Bronchial epithelial cell (primary cell): ENCODE measurements at regions not wholly inside any gene's neighbourhood (a gene's known extent, or its start where the extent isn't known, plus 50 kb on each side); places are given as distances from the start of the nearest gene placed in this dataset.
"Not testable (repeated sequence)": the region's sequence is repeated elsewhere in the genome, so short reads cannot be mapped to it uniquely, and the experiment has no call there.

Experiments
- DNase-seq: peaks from one replicate; pipeline ENCODE4 v3.0.0-alpha.2; 2010; ENCODE audit warnings: low read depth
- FAIRE-seq: peaks from 2 replicates; lab custom pipeline; 2011; peaks lifted over from hg19 to GRCh38; lab: Jason Lieb, UNC
- H3K27me3 ChIP-seq: 2 replicates; pipeline ENCODE4 v1.5.1; 2011; ENCODE audit warnings: low read length; ENCODE audit not compliant: control insufficient read depth, insufficient read depth
- H3K36me3 ChIP-seq: 2 replicates; pipeline ENCODE4 v1.5.1; 2011; ENCODE audit warnings: low read length; ENCODE audit not compliant: control insufficient read depth, insufficient read depth
- H3K4me3 ChIP-seq: 2 replicates; pipeline ENCODE4 v1.5.1; 2011; ENCODE audit warnings: mild to moderate bottlenecking, low read depth, low read length, control low read depth
- TF ChIP-seq, protein P1 (sequence below): IDR thresholded peaks from 2 replicates; pipeline ENCODE4 v1.5.1; 2011; ENCODE audit warnings: mild to moderate bottlenecking, moderate library complexity, low read length, control low read depth, inconsistent platforms; ENCODE audit not compliant: insufficient read depth, severe bottlenecking

DNA sequence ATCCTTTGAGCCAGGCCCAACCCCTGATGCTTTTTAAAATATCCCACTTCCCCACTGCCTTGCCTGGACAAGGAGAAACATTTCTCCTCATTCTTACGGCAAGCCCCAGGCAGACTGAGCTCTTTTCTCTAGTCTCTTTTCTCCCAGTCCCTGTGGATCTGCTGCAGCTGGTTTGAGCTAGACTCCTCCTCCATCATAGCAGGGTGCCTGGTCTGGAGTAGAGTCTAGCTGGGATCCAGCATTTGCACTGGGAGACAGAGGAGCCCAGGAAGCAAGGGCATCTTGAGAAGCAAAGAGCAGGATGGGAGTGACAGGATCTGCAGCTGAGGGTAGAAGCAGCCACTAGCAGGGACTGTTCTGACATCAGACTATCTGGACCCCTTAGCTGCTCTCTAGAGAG is 562.3 kb upstream of the COBL start:
- no peaks in the 10 kb centered on the region for H3K27me3 ChIP-seq
- FAIRE-seq (no peak), DNase-seq (no peak)
- H3K4me3 ChIP-seq: no peak overlapping the region
- TF ChIP-seq, protein P1, sequence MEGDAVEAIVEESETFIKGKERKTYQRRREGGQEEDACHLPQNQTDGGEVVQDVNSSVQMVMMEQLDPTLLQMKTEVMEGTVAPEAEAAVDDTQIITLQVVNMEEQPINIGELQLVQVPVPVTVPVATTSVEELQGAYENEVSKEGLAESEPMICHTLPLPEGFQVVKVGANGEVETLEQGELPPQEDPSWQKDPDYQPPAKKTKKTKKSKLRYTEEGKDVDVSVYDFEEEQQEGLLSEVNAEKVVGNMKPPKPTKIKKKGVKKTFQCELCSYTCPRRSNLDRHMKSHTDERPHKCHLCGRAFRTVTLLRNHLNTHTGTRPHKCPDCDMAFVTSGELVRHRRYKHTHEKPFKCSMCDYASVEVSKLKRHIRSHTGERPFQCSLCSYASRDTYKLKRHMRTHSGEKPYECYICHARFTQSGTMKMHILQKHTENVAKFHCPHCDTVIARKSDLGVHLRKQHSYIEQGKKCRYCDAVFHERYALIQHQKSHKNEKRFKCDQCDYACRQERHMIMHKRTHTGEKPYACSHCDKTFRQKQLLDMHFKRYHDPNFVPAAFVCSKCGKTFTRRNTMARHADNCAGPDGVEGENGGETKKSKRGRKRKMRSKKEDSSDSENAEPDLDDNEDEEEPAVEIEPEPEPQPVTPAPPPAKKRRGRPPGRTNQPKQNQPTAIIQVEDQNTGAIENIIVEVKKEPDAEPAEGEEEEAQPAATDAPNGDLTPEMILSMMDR: no peak
- H3K36me3 ChIP-seq: no peaks in the 10 kb centered on the region

DNA sequence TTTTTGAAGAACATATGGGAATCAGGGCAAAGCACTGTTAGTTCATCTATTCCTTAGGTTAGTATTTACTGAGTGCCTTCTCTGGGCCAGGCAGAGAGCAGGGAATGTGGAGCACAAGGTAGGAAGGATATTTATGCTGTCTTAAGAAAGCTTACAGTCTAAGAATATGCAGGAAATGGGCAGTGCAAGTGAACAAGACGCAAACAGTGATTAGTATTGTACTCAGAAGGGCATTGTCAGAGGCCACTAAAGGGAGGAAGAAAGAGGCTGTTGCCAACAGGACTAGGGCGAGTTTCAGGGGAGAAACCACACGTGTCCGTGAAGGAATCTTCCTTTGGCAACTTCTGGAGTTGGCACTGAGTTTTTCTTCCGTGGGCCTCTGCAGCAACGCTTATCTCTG is 552.8 kb upstream of the COBL start:
- Histone ChIP-seq H3K36me3 (no peaks in the 10 kb centered on the region), H3K27me3 (no peaks in the 10 kb centered on the region), H3K4me3 (no peak overlapping the region)
- DNase-seq (no peak), FAIRE-seq (no peak)
- TF ChIP-seq, protein P1: no peak

DNA sequence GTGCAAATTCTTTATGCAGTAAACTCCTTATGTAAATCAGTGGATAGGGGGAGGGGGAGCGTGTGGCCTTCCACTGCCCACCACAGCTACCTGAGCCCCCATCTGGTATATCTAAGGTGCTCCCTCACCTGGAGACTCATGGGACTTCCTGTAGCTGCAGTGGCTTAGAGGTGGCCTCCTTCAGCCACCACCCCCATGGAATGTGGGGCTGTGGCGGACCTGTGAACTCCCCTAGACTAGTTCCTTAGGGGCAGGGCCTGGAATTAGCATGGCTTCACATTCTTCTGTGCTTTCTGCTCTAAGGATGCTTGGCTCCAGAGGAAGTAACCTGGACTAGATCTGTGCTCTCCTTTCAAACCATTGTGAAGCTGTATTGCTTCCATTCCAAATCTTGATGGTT is 550.5 kb upstream of the COBL start:
- Histone ChIP-seq H3K36me3 (no peaks in the 10 kb centered on the region), H3K4me3 (no peak overlapping the region), H3K27me3 (no peaks in the 10 kb centered on the region)
- DNase-seq (no peak), FAIRE-seq (no peak)
- TF ChIP-seq, protein P1: no peak

DNA sequence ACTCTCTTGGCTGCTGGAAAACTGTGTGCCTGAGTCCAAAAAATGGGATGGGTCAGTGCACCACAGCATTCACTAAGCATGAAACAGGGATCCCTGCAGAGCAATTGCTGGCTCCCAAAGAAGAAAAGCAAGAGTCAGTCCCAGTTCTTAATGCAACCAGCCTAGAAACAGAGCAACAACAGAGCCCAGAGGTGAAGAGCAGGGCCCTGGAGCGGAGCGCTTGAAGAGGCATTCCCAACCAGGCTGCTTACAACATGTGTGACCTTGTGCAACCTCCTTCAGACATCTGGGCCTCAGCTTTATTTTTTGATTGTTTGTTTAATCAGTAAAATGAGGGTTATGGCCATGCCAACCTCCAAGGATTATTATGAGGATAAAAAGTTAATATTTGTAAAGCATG is 543.7 kb upstream of the COBL start:
- Histone ChIP-seq H3K27me3 (no peaks in the 10 kb centered on the region), H3K4me3 (no peak overlapping the region), H3K36me3 (no peaks in the 10 kb centered on the region)
- TF ChIP-seq, protein P1: no peak
- FAIRE-seq (no peak), DNase-seq (no peak)

DNA sequence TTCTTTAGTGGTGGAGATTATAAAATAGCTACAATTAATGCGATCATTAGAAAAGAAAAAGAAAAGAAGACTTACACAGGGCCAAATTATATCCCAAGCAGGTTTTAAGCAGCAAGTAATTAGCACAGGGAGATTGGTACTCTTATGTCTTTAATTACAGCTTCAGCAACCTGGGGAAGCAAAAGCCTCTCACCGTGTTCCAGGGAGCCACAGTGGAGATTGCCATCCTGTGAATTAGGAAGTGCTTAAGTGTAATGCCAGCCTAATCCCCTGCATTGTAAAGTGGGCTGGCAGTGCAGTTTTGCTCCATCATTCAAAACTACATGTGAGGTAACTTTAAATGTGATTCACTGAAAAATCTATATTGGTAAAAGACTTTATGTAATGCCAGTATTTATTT is 533.5 kb upstream of the COBL start:
- TF ChIP-seq, protein P1: no peak
- no peak overlapping the region for H3K4me3 ChIP-seq
- DNase-seq: no peak
- no peaks in the 10 kb centered on the region for H3K36me3 ChIP-seq
- no peak for FAIRE-seq
- H3K27me3 ChIP-seq: no peaks in the 10 kb centered on the region

DNA sequence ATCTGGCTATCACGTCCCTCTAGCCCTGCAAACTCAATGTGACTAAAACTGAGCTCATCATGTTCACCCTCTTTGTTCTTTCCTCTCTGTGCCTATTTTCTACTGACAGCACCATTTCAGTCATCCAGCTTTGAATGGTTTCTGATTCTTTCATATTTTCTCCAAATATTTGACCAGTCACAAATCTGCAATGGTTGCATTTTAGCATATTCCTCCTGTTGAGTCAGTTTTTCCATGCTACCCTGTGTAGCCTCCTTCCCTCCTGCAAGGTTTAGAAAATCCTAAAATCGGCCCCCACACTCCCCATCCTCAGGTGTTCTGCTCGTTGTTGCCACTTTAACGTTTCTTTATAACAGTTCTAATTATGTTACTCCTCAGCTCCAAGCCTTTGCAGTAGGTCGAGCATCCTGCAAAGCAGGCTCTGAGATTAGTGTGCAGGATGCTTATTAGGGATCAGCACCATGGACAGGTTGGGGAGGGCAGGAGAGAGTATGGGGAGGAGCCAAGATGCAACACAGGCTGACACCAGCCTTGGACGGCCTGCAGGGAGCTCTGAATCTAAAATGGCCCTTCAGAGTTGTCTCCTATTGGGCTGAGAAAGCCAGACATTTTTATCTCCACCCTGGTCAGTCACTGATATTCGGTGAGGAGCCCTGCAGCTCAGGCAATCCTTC is 531.0 kb upstream of the COBL start:
- FAIRE-seq: no peak
- Histone ChIP-seq H3K27me3 (no peaks in the 10 kb centered on the region), H3K4me3 (no peak overlapping the region), H3K36me3 (no peaks in the 10 kb centered on the region)
- no peak for DNase-seq
- TF ChIP-seq, protein P1: no peak

DNA sequence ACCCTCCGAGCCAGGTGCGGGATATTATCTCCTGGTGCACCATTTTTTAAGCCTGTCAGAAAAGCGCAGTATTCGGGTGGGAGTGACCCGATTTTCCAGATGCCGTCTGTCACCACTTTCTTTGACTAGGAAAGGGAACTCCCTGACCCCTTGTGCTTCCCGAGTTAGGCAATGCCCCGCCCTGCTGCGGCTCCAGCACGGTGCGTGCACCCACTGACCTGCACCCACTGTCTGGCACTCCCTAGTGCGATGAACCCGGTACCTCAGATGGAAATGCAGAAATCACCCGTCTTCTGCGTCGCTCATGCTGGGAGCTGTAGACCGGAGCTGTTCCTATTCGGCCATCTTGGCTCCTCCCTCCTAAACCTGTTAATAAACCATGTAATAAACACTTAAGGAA is 522.5 kb upstream of the COBL start:
- H3K4me3 ChIP-seq, H3K36me3 ChIP-seq, H3K27me3 ChIP-seq, DNase-seq, FAIRE-seq: not testable (repeated sequence)
